ENCODE measurements at regions not wholly inside any gene's neighbourhood (a gene's known extent, or its start where the extent isn't known, plus 50 kb on each side); places are given as distances from the start of the nearest gene placed in this dataset.
"Not testable (repeated sequence)": the region's sequence is repeated elsewhere in the genome, so short reads cannot be mapped to it uniquely, and the experiment has no call there.

DNA sequence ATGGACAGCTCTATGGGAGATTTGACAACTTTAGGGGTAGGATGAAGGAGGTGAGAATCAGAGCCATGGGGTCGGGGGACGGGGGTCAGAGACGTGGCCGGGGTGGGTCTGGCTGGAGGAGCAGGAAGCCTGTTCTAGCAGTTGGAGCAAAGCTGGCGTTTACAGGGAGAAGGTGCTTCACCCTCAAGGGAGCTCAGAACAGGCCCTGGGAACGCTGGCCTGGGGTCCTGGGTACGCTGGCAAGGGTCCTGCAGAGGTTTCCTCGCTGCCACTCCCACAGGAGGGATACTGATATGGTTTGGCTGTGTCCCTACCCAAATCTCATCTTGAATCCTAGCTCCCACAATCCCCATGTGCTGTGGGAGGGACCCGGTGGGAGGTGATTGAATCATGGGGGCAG is 205.0 kb upstream of the ARL4C start:
- DNase-seq (ENCODE audit: extremely low read depth, low read depth, low spot score): no peak

DNA sequence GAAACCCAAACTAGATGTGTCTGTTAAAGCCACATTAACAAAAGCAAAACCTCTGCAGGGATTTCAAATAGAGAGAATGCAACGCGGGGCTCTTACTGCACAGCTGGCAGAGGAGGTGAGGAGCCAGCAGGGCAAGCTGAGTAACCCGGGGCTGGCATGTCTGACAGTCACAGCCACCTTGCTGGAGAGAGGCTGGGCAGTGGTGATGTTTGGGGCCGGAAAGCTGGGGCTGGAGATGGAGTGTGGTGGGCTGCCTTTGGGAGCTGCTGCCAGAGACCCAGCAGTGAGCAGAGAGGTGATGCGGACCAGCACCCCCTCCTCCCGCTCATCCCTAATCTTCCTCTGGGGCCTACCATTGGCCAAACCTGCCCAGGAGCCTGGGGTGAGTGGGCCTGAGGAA is 204.5 kb upstream of the ARL4C start:
- no peak for DNase-seq (ENCODE audit: extremely low read depth, low read depth, low spot score)

DNA sequence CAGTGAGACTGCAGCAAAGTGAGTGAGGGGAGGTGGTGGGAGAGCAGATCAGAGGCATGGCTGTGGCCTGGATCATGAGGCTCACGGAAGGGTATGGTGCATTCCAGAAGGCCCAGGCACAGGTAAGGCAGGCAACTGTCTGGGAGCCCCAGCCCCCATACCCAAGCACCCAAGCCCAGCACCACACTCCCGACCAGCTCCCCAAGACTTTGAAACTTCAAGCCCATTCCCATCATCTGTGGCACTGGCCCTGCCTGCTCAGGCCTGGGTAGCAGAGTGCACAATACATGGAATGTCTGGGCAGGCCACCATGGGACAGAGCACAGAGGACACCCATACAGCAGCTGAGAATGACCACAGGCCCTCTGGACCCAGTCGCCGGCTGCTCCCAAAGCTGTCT is 202.6 kb upstream of the ARL4C start:
- no peak for DNase-seq (ENCODE audit: extremely low read depth, low read depth, low spot score)

DNA sequence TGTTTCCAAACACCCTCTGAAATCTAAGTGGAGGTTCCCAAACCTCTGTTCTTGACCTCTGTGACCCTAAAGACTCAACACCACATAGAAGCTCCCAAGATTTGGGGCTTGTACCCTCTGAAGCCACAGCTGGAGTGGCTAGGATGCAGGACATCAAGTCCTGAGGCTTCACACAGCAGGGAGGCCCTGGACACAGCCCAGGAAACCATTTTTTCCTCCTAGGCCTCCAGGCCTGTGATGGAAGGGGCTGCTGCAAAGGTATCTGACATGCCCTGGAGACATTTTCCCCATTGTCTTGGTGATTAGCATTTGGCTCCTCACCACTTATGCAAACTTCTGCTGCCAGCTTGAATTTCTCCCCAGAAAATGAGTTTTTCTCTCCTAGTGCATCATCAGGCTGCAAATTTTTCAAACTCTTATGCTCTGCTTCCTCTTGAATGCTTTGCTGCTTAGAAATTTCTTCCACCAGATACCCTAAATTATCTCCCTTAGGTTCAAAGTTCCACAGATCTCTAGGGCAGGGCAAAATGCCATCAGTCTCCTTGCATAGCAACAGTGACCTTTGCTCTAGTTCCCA is 200.5 kb upstream of the ARL4C start:
- not testable (repeated sequence) for DNase-seq (ENCODE audit: extremely low read depth, low read depth, low spot score)

DNA sequence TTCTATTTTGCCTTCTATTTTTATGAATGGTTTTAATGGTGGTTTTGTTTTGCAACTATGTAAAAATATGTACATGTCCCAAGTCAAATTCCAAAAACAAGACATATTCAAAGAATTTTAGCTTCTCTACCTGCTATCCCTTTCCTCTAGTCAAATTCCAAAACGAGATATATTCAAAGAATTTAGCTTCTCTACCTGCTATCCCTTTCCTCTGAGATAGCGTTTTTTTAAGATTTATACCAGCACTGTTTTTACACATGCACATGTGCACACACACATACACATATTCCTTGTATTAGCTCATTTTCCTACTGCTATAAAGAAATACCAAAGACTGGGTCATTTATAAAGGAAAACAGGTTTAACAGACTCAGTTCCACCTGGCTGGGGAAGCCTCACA is 199.1 kb upstream of the ARL4C start:
- no peak for DNase-seq (ENCODE audit: extremely low read depth, low read depth, low spot score)

DNA sequence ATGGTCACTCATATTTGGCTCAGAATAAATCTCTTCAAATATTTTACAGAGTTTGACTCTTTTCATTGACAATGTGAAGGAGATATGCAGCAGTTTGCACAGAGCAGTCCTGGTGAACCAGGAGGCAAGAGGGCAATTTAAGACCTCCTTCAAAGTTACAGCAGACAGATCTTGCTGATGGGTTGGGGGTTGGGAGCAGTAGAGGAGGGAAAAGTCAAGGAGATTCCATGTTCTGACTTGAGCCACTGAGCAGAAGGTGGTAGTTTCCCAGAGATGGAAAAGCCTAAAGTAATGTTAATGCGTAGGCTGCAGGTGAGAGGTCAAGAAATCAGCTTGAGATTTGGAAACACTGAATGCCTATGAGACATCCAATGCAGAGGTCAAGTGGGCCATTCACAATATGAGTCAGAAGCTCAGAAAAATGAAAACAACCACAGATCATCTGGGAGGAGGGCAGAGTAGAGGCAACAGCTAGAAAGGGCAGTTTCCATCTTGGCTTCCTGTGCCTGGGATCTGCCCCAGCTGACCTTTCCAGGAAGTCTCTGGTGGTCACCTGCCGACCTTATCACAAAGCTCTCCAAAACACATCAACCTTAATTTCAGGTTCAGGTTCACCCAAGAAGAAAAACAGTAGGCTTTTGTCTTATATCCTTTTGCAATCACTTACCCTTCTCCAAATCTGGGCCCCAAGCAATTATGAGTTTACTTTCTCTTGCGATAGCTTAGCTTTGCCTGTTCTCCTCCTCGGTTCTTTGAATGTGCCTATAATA is 197.5 kb upstream of the ARL4C start:
- DNase-seq (ENCODE audit: extremely low read depth, low read depth, low spot score): peak; percentile 67

DNA sequence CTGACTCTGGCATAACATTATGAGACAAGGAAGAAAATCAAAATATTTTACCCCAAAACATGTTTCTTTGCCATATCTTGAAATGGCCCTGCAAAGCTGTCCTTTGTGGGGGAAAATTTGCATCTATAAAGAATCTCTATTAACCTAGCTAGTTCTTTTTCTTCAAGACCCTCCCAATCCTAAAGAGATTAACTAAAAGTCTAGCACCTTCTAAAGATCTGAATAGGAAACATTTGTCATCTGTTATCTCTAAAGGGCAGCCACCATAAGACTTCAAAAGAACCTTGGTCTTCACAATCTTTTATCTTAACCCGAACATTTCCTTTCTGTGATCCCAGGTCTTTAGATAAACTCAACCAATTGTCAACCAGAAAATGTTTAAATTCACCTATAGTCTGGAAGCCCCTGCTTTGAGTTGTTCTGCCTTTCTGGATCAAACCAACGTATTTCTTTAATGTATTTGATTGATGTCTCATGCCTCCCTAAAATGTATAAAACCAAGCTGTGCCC is 196.9 kb upstream of the ARL4C start:
- not testable (repeated sequence) for DNase-seq (ENCODE audit: extremely low read depth, low read depth, low spot score)

DNA sequence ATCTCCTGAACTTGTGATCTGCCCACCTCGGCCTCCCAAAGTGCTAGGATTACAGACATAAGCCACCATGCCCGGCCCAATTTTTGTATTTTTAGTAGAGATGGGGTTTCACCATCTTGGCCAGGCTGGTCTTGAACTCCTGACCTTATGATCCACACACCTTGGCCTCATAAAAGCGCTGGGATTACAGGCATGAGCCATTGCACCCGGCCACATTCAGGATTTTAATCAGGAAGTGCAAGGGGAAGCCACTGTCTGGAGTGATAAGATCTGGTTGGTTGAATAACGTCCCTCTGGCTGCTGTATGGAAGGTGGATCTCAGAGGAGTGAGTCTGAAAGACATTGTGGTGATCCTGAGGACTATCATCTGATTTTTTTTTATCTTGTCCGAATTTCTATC is 196.3 kb upstream of the ARL4C start:
- DNase-seq (ENCODE audit: extremely low read depth, low read depth, low spot score): not testable (repeated sequence)

DNA sequence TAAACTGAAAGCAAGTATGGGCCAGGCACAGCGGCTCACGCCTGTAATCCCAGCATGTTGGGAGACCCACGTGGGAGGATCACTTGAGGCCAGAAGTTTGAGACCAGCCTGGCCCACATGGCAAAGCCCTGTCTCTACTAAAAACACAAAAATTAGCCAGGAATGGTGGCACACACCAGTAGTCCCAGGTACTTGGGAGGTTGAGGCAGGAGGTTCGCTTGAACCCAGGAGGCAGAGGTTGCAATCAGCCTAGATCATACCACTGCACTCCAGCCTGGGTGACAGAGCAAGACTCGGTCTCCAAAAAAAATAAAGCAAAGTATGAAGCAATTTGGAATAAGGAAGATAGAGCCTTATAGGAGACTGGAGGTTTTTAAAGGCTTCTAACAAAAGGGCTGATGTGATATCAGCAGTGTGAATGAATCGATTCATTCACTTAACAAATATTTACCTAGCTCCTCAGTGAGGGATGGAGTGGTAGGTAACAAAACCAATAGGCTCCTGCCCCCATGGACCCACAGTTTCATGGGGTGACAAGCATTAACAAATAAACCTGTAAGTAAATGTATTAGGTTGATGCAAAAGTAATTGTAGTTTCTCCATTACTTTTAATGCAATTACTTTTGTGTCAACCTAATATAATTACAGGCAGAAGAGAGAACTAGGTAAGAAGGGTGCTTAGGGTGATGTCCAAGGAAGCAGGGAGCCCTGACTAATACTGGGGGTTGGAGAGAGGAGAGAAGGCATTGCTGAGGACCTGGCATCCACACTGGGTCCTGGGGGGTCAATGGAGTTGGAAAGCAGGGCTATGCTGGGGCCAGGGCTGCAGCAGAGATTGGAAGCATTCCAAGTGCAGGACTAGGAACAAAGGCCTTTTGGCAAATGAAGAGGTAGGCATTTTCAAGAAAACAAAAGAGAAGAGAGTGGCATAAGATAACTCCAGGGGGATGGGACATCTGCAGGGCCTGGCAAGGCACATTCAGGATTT is 195.4 kb upstream of the ARL4C start:
- DNase-seq (ENCODE audit: extremely low read depth, low read depth, low spot score): no peak

DNA sequence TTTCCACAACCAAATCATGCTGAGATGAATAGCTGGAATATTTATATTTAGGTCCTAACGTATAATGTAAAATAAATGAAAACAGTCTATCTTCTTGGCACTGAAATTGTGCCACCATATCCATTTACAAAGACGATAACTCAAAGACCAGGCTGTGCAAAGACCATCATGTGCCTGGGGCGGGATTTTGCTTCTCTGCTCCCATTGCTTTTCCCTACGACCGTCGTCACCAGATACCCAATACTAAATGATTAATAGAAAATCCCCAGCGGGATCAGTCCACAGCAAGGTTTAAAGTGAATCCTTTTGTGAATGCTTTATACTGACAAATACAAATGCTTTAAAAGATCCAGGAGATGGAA is 194.3 kb upstream of the ARL4C start:
- DNase-seq (ENCODE audit: extremely low read depth, low read depth, low spot score): no peak

DNA sequence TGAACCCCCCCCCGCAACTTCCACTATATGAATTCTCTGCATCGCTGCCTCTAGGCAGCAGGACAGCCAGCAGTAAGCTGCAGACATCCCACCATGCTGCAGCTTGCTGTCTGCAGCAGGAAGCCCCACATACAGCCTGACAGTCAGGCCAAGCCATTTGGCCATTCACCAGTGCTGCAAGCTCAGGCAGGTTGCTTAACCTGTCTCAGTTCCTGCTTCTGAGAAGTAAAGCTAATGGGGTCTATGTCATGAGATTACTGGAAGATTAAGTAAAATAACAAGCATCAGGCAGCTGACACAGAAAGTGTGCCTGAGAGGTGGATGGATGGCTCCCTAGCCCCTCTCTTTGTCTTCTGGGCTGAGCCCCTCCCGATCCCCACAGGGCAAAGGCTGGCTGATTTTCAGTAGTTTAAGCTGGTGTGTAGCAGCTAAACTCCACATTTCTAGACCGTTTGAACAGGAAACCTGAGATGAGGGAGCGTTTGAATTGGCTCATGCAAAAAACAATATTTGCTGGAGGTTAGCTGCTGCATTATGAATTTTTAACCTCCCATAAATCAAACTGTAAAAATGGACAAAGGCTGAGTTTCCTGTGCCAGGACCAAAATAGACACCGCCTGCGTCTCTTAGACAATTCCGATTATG is 193.8 kb upstream of the ARL4C start:
- peak; percentile 73 for DNase-seq (ENCODE audit: extremely low read depth, low read depth, low spot score)

DNA sequence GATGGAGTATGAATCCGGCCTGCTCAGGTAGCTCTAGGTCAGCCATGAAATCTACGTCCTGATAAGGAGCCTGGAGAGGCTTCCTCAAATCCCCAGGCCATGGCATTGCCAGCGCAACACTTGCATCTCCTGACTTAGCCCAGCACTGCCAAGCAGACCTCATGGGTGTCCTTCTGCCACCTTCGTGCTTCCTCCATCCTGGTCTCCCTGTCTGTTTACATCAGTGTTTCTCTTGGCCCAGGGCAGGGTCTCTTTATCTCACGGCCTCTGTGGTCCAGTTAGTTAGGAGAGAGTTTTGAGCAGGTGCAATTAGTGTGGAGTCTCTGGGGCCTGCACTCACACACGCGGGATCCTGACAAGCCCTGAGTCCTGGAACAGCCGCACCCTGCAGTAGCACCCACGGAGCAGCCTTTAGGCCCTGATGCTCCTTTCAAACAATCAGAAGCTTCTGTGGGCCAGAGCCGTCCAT is 193.1 kb upstream of the ARL4C start:
- no peak for DNase-seq (ENCODE audit: extremely low read depth, low read depth, low spot score)

DNA sequence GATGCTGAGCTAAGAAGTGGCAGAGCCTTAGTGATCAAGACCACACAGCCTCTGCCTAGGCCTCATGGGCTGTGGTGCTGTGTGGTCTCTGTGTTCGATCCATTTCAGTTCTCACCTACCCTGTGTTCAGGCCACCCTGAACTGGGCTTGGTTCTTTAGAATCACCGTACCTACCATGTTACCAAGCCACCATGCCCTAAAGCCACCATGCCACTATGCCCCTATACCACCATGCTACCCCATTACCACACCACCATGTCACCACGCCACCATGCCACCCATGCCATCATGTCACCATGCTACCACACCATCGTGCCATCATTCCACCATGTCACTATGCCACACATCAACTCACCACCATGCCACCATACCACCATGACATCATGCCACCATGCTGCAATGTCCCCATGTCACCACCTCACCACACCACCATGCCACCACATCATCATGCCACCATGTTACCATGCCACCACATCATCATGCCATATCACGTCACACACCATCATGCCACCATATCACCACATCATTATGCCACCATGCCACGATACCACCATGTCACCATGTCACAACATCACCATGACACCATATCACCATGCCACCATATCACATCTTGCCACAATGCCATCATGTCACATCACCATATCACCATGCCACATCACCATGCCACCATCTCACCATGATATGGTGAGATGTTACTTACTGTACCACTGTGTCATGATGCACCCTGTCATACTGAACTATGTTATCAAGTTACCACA is 191.0 kb upstream of the ARL4C start:
- DNase-seq (ENCODE audit: extremely low read depth, low read depth, low spot score): no peak

DNA sequence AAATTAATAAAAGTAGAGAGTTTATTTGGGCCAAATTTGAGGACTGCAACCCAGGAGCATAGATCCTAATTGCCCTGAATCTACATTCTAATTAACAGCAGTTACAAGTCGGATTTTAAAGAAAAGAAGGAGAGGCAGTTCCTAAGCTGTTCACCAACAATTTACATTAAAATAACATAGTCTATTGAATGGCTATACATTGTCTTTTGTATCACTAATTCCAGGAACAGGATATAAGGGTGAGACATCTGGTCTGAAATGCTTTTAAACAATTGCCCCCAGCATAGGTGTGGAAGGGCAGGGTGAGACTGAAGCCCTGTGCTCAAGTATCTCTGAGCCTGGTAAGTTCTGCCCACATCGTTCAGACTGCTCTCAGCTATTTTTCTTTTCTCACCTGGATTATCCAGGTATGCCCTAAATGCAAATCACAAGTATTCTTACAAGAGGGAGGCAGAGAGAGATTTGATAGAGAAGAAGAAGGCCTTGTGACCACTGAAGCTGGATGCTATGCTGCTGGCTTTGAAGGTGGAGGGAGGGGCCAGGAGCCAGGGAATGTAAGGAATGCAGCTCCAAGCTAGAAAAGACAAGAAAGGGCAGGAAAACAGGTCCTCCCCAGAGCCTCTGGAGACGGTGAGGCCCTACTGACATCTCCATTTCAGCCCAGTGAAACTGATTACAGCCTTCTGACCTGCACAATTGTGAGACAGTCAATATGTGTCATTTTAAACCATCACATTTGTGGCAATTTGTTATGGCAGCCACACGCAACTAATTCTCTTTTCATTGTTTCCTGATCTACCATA is 189.4 kb upstream of the ARL4C start:
- DNase-seq (ENCODE audit: extremely low read depth, low read depth, low spot score): no peak

DNA sequence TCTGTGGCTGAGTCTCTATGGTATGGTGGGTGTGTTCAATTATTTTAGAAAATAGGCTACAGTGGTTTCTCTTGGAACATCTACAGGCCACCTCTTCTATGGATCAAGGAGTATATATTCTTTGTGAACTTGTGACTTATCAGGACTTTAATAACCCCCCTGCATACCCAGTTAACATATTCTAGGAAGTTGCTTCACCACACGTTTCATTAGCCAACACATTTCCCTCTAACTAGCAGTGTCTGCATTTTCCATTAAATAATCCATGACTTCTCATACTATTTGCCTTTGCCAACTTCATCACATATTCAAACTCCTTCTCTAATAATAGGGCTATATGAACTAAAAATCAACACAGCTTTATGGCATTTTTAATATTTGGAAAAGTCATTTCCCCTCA is 187.6 kb upstream of the ARL4C start:
- no peak for DNase-seq (ENCODE audit: extremely low read depth, low read depth, low spot score)

DNA sequence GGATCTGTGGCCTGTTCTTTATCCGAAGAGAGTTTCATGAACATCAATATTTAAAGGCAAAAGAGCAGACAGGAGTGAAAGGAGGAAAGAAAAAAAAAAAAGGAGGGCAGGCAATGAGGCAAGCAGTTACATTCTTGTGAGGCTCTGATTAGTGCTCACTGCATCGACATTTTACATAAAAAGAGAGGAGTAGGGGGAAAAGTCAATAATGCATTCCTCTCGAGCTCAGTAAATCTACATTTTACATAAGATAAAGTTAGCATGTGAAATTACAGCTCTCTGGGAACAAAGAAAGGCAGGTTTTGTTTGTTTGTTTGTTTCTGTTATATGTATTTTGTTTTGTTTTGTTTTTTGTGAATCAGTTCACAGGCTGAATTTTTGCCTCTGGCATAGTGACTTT is 187.1 kb upstream of the ARL4C start:
- no peak for DNase-seq (ENCODE audit: extremely low read depth, low read depth, low spot score)

DNA sequence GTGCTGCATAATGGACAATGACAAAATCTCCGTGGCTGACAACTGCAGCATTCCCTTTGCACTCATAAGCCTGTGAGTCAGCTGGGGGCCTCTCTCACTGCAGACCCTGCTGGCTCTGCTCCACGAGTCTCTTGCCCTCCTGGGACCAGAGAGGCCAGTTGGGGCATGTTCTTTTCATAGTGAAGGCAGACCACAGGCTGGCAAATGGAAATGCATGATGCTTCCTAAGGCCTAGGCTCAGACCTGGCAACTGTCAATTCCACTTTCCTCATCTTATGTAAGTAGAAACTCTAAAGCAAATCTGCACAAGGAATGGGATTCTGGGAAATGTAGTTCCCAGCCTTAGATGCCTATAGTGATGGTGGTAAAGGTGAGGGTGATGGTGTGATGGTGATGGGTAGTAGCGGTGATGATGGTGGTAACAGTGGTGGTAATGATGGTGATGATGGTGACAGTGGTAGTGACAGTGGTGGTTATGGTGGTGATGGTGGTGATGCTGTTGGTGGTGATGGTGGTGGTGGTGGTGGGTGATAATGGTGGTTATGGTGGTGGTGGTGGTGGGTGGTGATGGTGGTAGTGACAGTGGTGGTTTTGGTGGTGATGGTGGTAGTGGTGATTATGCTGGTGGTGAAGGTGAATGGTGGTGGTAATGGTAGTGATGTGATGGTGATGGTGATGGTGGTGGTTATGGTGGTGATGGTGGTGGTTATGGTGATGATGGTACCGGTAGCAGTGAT is 185.8 kb upstream of the ARL4C start:
- DNase-seq (ENCODE audit: extremely low read depth, low read depth, low spot score): no peak

Measured in glomerular endothelial cell (primary cell).